ENCODE measurements at regions not wholly inside any gene's neighbourhood (a gene's known extent, or its start where the extent isn't known, plus 50 kb on each side); places are given as distances from the start of the nearest gene placed in this dataset.

DNA sequence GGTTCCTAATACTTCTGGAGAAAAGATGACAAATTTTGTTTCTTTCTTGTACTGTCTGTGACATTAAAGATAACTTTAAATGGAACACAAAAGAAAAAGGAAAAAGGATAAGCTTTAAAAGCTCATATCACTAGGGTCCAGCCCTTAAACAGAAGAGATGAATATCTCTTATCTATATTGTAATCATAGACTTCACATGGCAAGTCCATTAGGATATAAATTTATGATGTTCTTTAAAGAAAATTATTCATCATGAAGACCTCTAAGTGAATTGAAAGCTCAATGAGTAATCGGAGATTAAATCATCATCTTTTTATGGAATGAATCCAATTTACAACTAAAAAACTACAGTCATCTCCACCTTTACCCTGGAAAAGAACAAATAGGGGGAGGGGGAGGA is 111.6 kb upstream of the SATB2 start:
- DNase-seq (ENCODE audit: low read depth): no peak
- Histone ChIP-seq H3K4me3 (ENCODE audit: low read depth, low read length) (no peak overlapping the region), H3K27me3 (ENCODE audit: control insufficient read depth, insufficient read depth, low read length) (no peaks in the 10 kb centered on the region), H3K36me3 (ENCODE audit: control insufficient read depth, insufficient read depth, low read length) (no peaks in the 10 kb centered on the region)
- TF ChIP-seq, protein P1, sequence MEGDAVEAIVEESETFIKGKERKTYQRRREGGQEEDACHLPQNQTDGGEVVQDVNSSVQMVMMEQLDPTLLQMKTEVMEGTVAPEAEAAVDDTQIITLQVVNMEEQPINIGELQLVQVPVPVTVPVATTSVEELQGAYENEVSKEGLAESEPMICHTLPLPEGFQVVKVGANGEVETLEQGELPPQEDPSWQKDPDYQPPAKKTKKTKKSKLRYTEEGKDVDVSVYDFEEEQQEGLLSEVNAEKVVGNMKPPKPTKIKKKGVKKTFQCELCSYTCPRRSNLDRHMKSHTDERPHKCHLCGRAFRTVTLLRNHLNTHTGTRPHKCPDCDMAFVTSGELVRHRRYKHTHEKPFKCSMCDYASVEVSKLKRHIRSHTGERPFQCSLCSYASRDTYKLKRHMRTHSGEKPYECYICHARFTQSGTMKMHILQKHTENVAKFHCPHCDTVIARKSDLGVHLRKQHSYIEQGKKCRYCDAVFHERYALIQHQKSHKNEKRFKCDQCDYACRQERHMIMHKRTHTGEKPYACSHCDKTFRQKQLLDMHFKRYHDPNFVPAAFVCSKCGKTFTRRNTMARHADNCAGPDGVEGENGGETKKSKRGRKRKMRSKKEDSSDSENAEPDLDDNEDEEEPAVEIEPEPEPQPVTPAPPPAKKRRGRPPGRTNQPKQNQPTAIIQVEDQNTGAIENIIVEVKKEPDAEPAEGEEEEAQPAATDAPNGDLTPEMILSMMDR (IDR thresholded peaks at IDR 0.05; ENCODE audit: insufficient read depth, low read length, severe bottlenecking): no peak
- no peak for FAIRE-seq

DNA sequence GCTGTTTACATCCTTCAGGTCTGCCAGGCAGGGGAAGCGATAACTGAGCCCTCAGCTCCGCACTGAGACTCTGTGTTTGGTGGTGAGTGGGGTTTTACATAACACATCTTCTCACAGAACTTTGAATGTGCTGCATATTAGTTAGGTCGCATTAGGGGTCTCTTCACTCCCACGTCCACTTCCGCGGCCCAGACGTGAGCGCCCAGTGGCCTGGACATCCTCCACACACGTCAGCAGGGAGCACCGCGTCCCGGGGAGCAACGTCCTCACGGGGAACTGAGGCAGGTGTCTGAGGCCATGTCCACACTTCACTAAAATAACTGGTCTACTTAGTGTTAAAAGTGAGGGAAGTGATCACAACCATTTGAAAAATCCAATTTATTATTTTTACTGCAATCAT is 100.4 kb upstream of the SATB2 start:
- no peak overlapping the region for H3K4me3 ChIP-seq (ENCODE audit: low read depth, low read length)
- no peaks in the 10 kb centered on the region for H3K36me3 ChIP-seq (ENCODE audit: control insufficient read depth, insufficient read depth, low read length)
- no peaks in the 10 kb centered on the region for H3K27me3 ChIP-seq (ENCODE audit: control insufficient read depth, insufficient read depth, low read length)
- FAIRE-seq (no peak), DNase-seq (ENCODE audit: low read depth) (no peak)
- TF ChIP-seq, protein P1 (IDR thresholded peaks at IDR 0.05; ENCODE audit: insufficient read depth, low read length, severe bottlenecking): no peak

GRCh38 chr2:199556527-199557285 is 99.0 kb upstream of the SATB2 start:
- TF ChIP-seq, protein P1 (IDR thresholded peaks at IDR 0.05; ENCODE audit: insufficient read depth, low read length, severe bottlenecking): no peak
- DNase-seq (ENCODE audit: low read depth) (no peak), FAIRE-seq (no peak)
- Histone ChIP-seq H3K4me3 (ENCODE audit: low read depth, low read length) (no peak overlapping the region), H3K27me3 (ENCODE audit: control insufficient read depth, insufficient read depth, low read length) (no peaks in the 10 kb centered on the region), H3K36me3 (ENCODE audit: control insufficient read depth, insufficient read depth, low read length) (no peaks in the 10 kb centered on the region)

- Histone ChIP-seq H3K27me3 (ENCODE audit: control insufficient read depth, insufficient read depth, low read length) (no peaks in the 10 kb centered on the region), H3K36me3 (ENCODE audit: control insufficient read depth, insufficient read depth, low read length) (no peaks in the 10 kb centered on the region), H3K4me3 (ENCODE audit: low read depth, low read length) (no peak overlapping the region)
- FAIRE-seq: no peak
- TF ChIP-seq, protein P1 (IDR thresholded peaks at IDR 0.05; ENCODE audit: insufficient read depth, low read length, severe bottlenecking): no peak
- DNase-seq (ENCODE audit: low read depth): no peak
These were observed 96.3 kb upstream of the SATB2 start for GRCh38 chr2:199554026-199554425.

DNA sequence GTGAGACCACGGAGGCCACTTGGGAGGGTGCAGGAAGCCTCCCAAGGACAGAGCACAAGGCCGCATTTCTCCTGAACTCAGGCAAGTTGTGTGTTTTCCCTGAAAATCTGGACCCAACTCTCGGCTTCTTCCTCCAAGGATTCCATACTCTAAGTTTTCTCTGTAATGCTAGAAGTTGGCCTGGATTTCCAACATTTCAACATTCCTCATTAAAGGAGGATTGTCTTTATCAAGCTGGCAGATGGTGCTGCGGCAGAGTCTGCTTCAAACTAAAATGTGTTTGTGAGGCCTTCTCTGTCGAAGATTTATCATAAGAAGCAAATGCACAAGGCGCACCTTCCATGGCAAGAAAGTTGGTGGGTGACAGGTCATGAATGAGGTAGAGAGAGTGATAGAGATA is 94.4 kb upstream of the SATB2 start:
- no peak overlapping the region for H3K4me3 ChIP-seq (ENCODE audit: low read depth, low read length)

More for the DNA sequence above, 94.4 kb upstream of the SATB2 start:
- FAIRE-seq (no peak), DNase-seq (ENCODE audit: low read depth) (no peak)
- H3K36me3 ChIP-seq (ENCODE audit: control insufficient read depth, insufficient read depth, low read length): no peaks in the 10 kb centered on the region
- H3K27me3 ChIP-seq (ENCODE audit: control insufficient read depth, insufficient read depth, low read length): no peaks in the 10 kb centered on the region
- TF ChIP-seq, protein P1 (IDR thresholded peaks at IDR 0.05; ENCODE audit: insufficient read depth, low read length, severe bottlenecking): no peak

Data from bronchial epithelial cell (primary cell).